Neural cell (in vitro differentiated cells): ENCODE measurements at regions not wholly inside any gene's neighbourhood (a gene's known extent, or its start where the extent isn't known, plus 50 kb on each side); places are given as distances from the start of the nearest gene placed in this dataset.
"Not testable (repeated sequence)": the region's sequence is repeated elsewhere in the genome, so short reads cannot be mapped to it uniquely, and the experiment has no call there.

Source experiments
- RAD21 ChIP-seq: fragments of 450-650 bp; conservative IDR thresholded peaks from 2 replicates; pipeline ENCODE4 v1.6.1; 2014; ENCODE audit warnings: antibody characterized with exemption, mild to moderate bottlenecking, moderate library complexity
- TF ChIP-seq, protein P1 (sequence below): IDR thresholded peaks from 2 replicates; pipeline ENCODE4 v1.6.1; 2012; ENCODE audit warnings: borderline replicate concordance
- TF ChIP-seq, protein P2 (sequence below): fragments of 450-650 bp; IDR thresholded peaks from 2 replicates; pipeline ENCODE4 v1.5.1; 2014; ENCODE audit warnings: antibody characterized with exemption, mild to moderate bottlenecking, moderate library complexity; ENCODE audit not compliant: poor library complexity, severe bottlenecking

DNA sequence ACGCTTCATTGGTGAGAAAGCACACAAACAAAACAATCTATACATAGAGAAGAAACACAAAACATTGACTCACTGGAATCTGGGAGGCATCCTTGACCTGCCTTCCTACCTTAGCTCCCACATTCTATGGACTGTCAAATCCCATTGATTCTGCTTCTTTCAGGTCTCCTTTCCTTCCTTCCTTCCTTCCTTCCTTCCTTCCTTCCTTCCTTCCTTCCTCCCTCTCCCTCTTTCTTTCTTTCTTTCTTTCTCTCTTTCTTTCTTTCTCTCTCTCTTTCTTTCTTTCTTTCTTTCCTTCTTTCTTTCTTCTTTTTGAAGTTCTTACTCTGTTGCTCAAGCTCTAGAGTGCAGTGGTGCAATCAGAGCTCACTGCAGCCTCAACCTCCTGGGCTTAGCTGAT lies 108.0 kb upstream of the SGK1 start:
- TF ChIP-seq, protein P1, sequence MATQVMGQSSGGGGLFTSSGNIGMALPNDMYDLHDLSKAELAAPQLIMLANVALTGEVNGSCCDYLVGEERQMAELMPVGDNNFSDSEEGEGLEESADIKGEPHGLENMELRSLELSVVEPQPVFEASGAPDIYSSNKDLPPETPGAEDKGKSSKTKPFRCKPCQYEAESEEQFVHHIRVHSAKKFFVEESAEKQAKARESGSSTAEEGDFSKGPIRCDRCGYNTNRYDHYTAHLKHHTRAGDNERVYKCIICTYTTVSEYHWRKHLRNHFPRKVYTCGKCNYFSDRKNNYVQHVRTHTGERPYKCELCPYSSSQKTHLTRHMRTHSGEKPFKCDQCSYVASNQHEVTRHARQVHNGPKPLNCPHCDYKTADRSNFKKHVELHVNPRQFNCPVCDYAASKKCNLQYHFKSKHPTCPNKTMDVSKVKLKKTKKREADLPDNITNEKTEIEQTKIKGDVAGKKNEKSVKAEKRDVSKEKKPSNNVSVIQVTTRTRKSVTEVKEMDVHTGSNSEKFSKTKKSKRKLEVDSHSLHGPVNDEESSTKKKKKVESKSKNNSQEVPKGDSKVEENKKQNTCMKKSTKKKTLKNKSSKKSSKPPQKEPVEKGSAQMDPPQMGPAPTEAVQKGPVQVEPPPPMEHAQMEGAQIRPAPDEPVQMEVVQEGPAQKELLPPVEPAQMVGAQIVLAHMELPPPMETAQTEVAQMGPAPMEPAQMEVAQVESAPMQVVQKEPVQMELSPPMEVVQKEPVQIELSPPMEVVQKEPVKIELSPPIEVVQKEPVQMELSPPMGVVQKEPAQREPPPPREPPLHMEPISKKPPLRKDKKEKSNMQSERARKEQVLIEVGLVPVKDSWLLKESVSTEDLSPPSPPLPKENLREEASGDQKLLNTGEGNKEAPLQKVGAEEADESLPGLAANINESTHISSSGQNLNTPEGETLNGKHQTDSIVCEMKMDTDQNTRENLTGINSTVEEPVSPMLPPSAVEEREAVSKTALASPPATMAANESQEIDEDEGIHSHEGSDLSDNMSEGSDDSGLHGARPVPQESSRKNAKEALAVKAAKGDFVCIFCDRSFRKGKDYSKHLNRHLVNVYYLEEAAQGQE, result not testable (repeated sequence)
- TF ChIP-seq, protein P2, sequence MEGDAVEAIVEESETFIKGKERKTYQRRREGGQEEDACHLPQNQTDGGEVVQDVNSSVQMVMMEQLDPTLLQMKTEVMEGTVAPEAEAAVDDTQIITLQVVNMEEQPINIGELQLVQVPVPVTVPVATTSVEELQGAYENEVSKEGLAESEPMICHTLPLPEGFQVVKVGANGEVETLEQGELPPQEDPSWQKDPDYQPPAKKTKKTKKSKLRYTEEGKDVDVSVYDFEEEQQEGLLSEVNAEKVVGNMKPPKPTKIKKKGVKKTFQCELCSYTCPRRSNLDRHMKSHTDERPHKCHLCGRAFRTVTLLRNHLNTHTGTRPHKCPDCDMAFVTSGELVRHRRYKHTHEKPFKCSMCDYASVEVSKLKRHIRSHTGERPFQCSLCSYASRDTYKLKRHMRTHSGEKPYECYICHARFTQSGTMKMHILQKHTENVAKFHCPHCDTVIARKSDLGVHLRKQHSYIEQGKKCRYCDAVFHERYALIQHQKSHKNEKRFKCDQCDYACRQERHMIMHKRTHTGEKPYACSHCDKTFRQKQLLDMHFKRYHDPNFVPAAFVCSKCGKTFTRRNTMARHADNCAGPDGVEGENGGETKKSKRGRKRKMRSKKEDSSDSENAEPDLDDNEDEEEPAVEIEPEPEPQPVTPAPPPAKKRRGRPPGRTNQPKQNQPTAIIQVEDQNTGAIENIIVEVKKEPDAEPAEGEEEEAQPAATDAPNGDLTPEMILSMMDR, result not testable (repeated sequence)
- TF ChIP-seq RAD21, result not testable (repeated sequence)
